Left kidney (tissue), 1 donor: ENCODE measurements at regions not wholly inside any gene's neighbourhood (a gene's known extent, or its start where the extent isn't known, plus 50 kb on each side); places are given as distances from the start of the nearest gene placed in this dataset.
"Not testable (repeated sequence)": the region's sequence is repeated elsewhere in the genome, so short reads cannot be mapped to it uniquely, and the experiment has no call there.

Experiments used
- DNase-seq: peaks from one replicate; pipeline ENCODE4 v3.0.0-alpha.2; 2013

GRCh38 chr2:49677227-49677626, 522.9 kb upstream of the FSHR start:
- DNase-seq: no peak

- no peak for DNase-seq
Observed at GRCh38 chr2:49664827-49665226, 510.5 kb upstream of the FSHR start.

GRCh38 chr2:49661809-49662208, 507.5 kb upstream of the FSHR start:
- DNase-seq: no peak

- DNase-seq: no peak
Observed at GRCh38 chr2:49656853-49657252, 502.5 kb upstream of the FSHR start.

GRCh38 chr2:49643149-49643548, 488.8 kb upstream of the FSHR start:
- no peak for DNase-seq

- no peak for DNase-seq
Observed at GRCh38 chr2:49640630-49641029, 486.3 kb upstream of the FSHR start.

GRCh38 chr2:49621016-49621415, 466.7 kb upstream of the FSHR start:
- DNase-seq: no peak

- DNase-seq: no peak
Observed at GRCh38 chr2:49619804-49620203, 465.5 kb upstream of the FSHR start.

- DNase-seq: no peak
Observed at GRCh38 chr2:49618491-49618890, 464.2 kb upstream of the FSHR start.

GRCh38 chr2:49616800-49617199, 462.5 kb upstream of the FSHR start:
- DNase-seq: peak; percentile 32

GRCh38 chr2:49611796-49612195, 457.5 kb upstream of the FSHR start:
- not testable (repeated sequence) for DNase-seq

- no peak for DNase-seq
Observed at GRCh38 chr2:49600524-49600923, 446.2 kb upstream of the FSHR start.

GRCh38 chr2:49598231-49598630, 443.9 kb upstream of the FSHR start:
- no peak for DNase-seq

GRCh38 chr2:49585921-49586320, 431.6 kb upstream of the FSHR start:
- DNase-seq: no peak

- no peak for DNase-seq
Observed at GRCh38 chr2:49582946-49583345, 428.6 kb upstream of the FSHR start.

- DNase-seq: no peak
Observed at GRCh38 chr2:49577041-49577440, 422.7 kb upstream of the FSHR start.

- DNase-seq: no peak
Observed at GRCh38 chr2:49569176-49569575, 414.9 kb upstream of the FSHR start.

- no peak for DNase-seq
Observed at GRCh38 chr2:49567811-49568600, 413.7 kb upstream of the FSHR start.

- no peak for DNase-seq
Observed at GRCh38 chr2:49567021-49567420, 412.7 kb upstream of the FSHR start.

GRCh38 chr2:49553658-49554057, 399.3 kb upstream of the FSHR start:
- DNase-seq: no peak

GRCh38 chr2:49532702-49533101, 378.4 kb upstream of the FSHR start:
- no peak for DNase-seq

GRCh38 chr2:49515996-49516782, 361.9 kb upstream of the FSHR start:
- no peak for DNase-seq

- DNase-seq: no peak
Observed at GRCh38 chr2:49514201-49514600, 359.9 kb upstream of the FSHR start.

- no peak for DNase-seq
Observed at GRCh38 chr2:49490710-49491109, 336.4 kb upstream of the FSHR start.
